Activated naive CD8-positive, alpha-beta T cell treated with anti-CD3 and anti-CD28 coated beads, Interleukin-2, amount 10 ng/mL, durations not matched to agents 7 days and 5 days (primary cell): ENCODE measurements at regions not wholly inside any gene's neighbourhood (a gene's known extent, or its start where the extent isn't known, plus 50 kb on each side); places are given as distances from the start of the nearest gene placed in this dataset.

Experiments used
- ATAC-seq: fragments of 150-1000 bp; cut with Tn5 transposase; one replicate; pipeline ENCODE4 v1.10.0; 2021; ENCODE audit warnings: low read depth, moderate library complexity
- POLR2A ChIA-PET: fragments of 350-600 bp; sonication (Branson Sonifier 250); formaldehyde crosslinking; loops from one replicate; lab custom pipeline; 2021; ENCODE audit warnings: antibody characterized with exemption; lab: Charles Lee
- DNase-seq: peaks from one replicate; pipeline ENCODE4 v3.0.0; 2021
- H3K27ac Mint-ChIP-seq: one replicate; pipeline ENCODE4 v1.8.0; 2022; ENCODE audit warnings: mild to moderate bottlenecking, mixed read lengths
- H3K27me3 Mint-ChIP-seq: one replicate; pipeline ENCODE4 v1.8.0; 2022; ENCODE audit warnings: mild to moderate bottlenecking, moderate library complexity, mixed read lengths
- H3K36me3 Mint-ChIP-seq: one replicate; pipeline ENCODE4 v1.8.0; 2021; ENCODE audit warnings: mild to moderate bottlenecking, mixed read lengths
- H3K4me1 Mint-ChIP-seq: one replicate; pipeline ENCODE4 v1.8.0; 2021; ENCODE audit warnings: mixed read lengths
- H3K4me3 Mint-ChIP-seq: one replicate; pipeline ENCODE4 v1.8.0; 2022; ENCODE audit warnings: mild to moderate bottlenecking, moderate library complexity, mixed read lengths
- H3K9me3 Mint-ChIP-seq: one replicate; pipeline ENCODE4 v1.8.0; 2021; ENCODE audit warnings: mixed read lengths

DNA sequence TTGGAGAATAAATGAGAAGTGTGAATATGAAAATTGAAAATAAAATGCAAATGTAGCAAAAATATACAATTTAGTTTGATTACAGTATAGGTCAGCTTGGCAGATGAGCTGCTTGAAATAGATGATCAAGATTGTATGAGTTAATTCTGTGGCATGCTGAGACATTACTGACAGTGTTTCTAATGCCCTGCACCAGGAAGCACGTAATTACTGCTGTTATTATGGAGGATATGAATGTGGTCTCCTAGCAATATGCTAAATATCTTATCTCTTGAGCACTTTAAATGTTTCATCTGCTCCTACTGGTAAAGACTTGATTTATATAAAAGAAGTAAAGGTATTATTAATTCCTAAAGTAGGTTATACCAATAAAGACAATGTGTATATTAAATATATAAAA lies 1015.5 kb downstream of the PLOD2 start:
- DNase-seq (no peak), ATAC-seq (no peak)
- Mint-ChIP-seq H3K9me3 (no peaks in the 10 kb centered on the region), H3K27me3 (no peaks in the 10 kb centered on the region), H3K4me1 (no peaks in the 10 kb centered on the region), H3K27ac (no peak overlapping the region), H3K4me3 (no peak overlapping the region), H3K36me3 (no peaks in the 10 kb centered on the region)
- POLR2A ChIA-PET: no interaction called here

DNA sequence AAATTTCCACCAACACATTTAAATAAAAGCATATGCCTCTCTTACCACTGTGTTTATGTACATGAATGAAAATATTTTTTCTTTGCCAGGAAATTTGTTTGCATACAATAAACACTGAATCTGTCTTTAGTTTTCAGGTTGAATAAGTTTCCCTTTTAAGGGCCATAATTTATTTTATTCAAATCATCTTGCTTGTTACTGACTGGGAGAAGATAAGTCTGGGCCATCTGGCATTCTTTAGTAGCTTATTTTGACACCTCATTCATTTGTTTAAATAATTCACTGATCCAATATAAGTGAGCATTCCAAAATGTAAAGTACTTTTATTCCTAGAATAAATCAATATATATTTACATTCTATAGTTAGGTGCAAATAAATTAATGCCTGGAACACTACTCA lies 1001.3 kb downstream of the PLOD2 start:
- POLR2A ChIA-PET: no interaction called here
- no peak overlapping the region for H3K27ac Mint-ChIP-seq
- no peaks in the 10 kb centered on the region for H3K9me3 Mint-ChIP-seq
- ATAC-seq: no peak
- DNase-seq: no peak
- no peak overlapping the region for H3K4me3 Mint-ChIP-seq
- H3K27me3 Mint-ChIP-seq: no peaks in the 10 kb centered on the region
- H3K36me3 Mint-ChIP-seq: no peaks in the 10 kb centered on the region
- H3K4me1 Mint-ChIP-seq: no peaks in the 10 kb centered on the region

DNA sequence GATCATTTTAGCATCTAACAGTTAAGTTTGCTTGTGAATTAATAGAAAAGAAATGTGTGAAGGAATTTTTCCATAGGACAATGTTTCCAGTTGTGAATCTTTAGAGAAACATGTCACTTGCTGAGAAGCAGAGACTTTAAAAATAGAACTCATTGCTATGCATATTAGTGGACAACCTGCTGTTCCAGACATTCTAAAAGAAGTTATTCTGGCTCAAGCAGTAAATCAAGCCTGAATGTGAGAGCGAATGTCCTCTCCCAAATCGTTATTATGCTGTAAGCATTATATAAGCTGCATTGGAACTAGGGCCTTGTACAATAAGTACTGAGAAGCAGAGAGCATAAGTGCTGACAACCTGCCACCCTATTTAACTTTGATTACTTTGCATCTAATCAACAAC lies 990.9 kb downstream of the PLOD2 start:
- POLR2A ChIA-PET: no interaction called here
- no peak overlapping the region for H3K4me3 Mint-ChIP-seq
- H3K27ac Mint-ChIP-seq: no peak overlapping the region
- no peaks in the 10 kb centered on the region for H3K36me3 Mint-ChIP-seq
- H3K27me3 Mint-ChIP-seq: no peaks in the 10 kb centered on the region
- H3K9me3 Mint-ChIP-seq: no peaks in the 10 kb centered on the region
- ATAC-seq (no peak), DNase-seq (no peak)
- H3K4me1 Mint-ChIP-seq: no peaks in the 10 kb centered on the region

DNA sequence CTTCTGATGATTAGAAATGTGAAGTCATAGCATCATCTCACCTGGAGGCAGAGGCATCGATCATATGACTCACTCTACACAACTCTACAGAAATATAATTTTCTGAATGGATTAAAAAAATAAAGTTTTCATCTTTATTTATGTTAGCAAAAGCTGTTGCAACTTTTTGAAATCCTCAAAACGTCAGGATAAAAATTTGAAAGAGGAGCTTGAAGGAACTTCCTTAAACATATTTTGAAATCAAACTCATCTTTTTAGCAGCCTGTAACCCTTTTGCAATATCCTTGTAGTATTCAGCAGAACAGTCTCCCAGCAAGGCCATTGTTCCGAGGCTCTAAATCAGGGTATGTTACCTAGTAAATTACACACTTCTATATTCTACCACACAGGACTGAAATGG lies 985.4 kb downstream of the PLOD2 start:
- ATAC-seq: no peak
- H3K4me1 Mint-ChIP-seq: no peaks in the 10 kb centered on the region
- H3K27ac Mint-ChIP-seq: no peak overlapping the region
- no peaks in the 10 kb centered on the region for H3K36me3 Mint-ChIP-seq
- no peaks in the 10 kb centered on the region for H3K27me3 Mint-ChIP-seq
- H3K4me3 Mint-ChIP-seq: no peak overlapping the region
- POLR2A ChIA-PET: no interaction called here
- DNase-seq: no peak
- no peaks in the 10 kb centered on the region for H3K9me3 Mint-ChIP-seq

DNA sequence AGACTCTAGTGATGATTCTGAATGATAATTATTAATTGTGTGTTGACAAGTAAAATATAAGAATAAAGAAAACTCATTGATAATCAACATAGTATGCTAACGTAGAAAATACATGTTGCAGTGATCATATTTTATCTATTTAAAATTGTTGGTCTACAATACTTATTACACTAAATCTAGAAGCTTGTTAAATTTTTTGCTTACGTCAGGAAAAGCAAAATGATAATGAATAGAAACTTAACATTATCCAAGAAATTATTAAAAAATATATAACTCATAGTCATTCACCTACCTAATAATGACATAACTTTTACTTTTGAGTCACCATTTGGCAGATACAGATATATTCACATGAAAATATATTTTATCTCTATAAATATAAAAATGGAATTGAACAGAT lies 984.1 kb downstream of the PLOD2 start:
- no peak for DNase-seq
- POLR2A ChIA-PET: no interaction called here
- H3K27ac Mint-ChIP-seq: no peak overlapping the region
- no peaks in the 10 kb centered on the region for H3K27me3 Mint-ChIP-seq
- ATAC-seq: no peak
- H3K4me3 Mint-ChIP-seq: no peak overlapping the region
- H3K9me3 Mint-ChIP-seq: no peaks in the 10 kb centered on the region
- H3K36me3 Mint-ChIP-seq: no peaks in the 10 kb centered on the region
- H3K4me1 Mint-ChIP-seq: no peaks in the 10 kb centered on the region

DNA sequence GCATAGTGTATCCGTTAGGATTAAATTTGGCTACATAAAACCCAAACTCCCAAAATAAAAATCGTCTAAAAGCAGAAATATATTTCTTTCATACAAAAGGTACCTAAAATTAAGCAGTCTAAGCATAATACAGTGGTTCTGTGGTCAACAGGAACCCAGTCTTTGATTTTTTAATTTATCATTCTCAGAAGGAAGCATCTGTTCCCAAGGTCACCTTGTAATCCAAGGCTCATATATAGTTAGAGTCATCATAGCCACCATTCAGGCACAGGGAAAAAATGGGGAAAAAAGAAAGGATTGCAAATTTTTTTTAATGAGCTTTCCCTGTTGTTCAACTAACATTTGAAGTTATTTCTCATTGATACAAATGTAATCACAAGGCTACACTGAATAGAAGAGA lies 983.2 kb downstream of the PLOD2 start:
- Mint-ChIP-seq H3K36me3 (no peaks in the 10 kb centered on the region), H3K27me3 (no peaks in the 10 kb centered on the region), H3K9me3 (no peaks in the 10 kb centered on the region), H3K4me1 (no peaks in the 10 kb centered on the region), H3K4me3 (no peak overlapping the region), H3K27ac (no peak overlapping the region)
- ATAC-seq (no peak), DNase-seq (no peak)
- POLR2A ChIA-PET: no interaction called here

DNA sequence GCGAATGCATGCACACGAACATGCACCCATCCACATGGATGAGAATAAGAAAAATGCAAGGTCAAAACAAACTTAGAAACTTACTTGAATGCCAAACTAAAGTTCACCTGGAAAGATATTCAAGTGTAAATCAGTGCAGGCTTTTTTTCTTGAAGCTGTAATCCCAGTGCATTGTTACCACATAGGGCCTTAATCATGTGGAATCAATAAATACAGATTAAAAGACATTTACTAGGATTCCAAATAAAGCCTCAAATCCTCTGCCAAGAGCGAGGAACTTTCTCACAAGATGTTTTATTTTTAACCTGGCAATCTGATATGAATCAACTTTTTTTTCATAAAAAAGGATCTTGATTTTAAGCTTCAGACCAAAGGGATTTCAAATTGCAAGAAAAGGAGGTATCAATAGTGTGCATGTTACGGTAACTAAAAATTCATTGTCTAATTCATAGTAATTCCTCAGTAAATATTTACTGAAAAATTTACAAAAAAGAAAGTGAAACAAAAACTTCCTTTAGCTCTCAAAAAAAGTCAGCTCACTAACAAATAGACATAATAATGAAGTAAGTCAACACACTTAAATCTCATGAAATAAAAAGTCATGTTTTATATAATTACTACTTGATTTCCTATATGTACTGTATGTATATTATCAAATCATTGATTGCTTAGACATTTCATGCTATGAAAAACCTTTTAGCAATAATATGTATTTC lies 978.6 kb downstream of the PLOD2 start:
- H3K36me3 Mint-ChIP-seq: no peaks in the 10 kb centered on the region

DNA sequence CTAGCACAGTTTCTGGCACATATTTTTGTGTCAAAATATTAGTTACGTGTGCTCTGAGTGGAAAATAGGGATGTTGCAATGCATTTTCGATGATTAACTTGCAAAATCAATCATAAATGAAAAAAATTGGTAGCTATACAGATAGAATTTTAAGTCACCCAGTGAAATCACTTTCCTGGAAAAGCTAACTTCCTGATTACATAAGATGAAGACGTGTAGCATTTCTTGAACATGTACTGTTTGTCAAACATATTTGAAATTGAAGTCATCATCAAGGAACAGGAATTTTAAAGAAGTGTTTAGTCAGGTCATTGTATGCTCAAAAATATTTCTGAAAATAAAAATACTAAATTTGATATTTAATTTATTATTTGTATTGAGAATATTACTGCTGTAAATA lies 977.7 kb downstream of the PLOD2 start:
- POLR2A ChIA-PET: no interaction called here
- no peaks in the 10 kb centered on the region for H3K27me3 Mint-ChIP-seq
- ATAC-seq: no peak
- no peak overlapping the region for H3K4me3 Mint-ChIP-seq
- H3K27ac Mint-ChIP-seq: no peak overlapping the region
- no peaks in the 10 kb centered on the region for H3K9me3 Mint-ChIP-seq
- no peaks in the 10 kb centered on the region for H3K36me3 Mint-ChIP-seq
- no peak for DNase-seq
- H3K4me1 Mint-ChIP-seq: no peaks in the 10 kb centered on the region

More for the DNA sequence above, 978.6 kb downstream of the PLOD2 start:
- DNase-seq (no peak), ATAC-seq (no peak)
- Mint-ChIP-seq H3K27me3 (no peaks in the 10 kb centered on the region), H3K9me3 (no peaks in the 10 kb centered on the region), H3K4me1 (no peaks in the 10 kb centered on the region), H3K27ac (no peak overlapping the region), H3K4me3 (no peak overlapping the region)
- POLR2A ChIA-PET: no interaction called here

DNA sequence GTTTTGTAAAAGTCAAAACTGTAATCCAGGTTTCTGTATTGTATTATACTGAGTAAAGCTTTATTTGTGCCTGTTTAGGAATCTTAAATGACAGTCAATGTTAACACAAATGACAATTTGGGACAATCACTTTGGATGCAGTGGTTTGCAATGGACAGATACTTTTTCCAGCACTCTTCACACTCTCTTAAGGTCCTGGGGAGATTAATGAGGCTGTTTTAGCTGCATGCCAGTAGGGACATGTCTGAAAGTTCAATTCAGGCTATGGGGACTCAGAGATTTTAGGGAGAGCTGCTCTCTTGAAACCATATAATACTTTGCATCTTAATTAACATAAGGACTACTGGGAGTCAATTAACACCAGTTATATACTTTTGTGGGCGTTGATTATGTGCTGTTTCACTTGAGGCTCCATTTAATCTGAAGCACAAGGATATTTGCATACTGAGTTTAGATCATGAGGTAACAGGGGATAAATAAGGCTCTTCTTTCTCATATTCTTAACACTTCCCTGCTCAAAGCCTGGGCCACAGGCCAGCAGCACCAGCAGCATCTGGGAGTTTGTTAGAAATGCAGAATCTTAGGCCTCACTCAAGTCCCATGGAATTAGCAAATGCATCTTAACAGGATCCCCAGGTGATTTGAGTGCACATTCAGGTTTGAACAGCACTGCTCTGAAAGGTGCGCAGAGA lies 972.8 kb downstream of the PLOD2 start:
- no peak for ATAC-seq
- Mint-ChIP-seq H3K36me3 (no peaks in the 10 kb centered on the region), H3K4me1 (no peaks in the 10 kb centered on the region), H3K4me3 (no peak overlapping the region), H3K27ac (no peak overlapping the region), H3K9me3 (no peaks in the 10 kb centered on the region), H3K27me3 (no peaks in the 10 kb centered on the region)
- POLR2A ChIA-PET: no interaction called here
- DNase-seq: no peak

DNA sequence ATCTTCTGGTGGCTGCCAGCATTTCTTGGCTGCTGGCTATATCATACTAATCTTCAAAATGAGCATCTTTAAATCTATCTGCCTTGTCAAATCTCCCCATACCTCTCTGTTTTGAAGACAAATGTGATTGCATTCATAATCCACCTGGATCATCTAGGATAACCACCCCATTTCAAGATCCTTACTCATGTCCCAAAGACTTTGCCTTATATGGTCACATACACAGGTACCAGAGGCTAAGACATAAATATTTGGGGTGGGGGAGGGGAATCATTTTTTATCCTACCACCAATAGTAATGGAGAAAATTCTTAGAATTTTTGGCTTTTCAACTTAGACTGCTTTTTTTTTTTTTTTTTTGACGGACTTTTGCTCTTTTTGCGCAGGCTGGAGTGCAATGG lies 970.8 kb downstream of the PLOD2 start:
- H3K36me3 Mint-ChIP-seq: no peaks in the 10 kb centered on the region
- H3K4me1 Mint-ChIP-seq: no peaks in the 10 kb centered on the region
- DNase-seq (no peak), ATAC-seq (no peak)
- no peak overlapping the region for H3K4me3 Mint-ChIP-seq
- H3K9me3 Mint-ChIP-seq: no peaks in the 10 kb centered on the region
- POLR2A ChIA-PET: no interaction called here
- H3K27me3 Mint-ChIP-seq: no peaks in the 10 kb centered on the region
- H3K27ac Mint-ChIP-seq: no peak overlapping the region

DNA sequence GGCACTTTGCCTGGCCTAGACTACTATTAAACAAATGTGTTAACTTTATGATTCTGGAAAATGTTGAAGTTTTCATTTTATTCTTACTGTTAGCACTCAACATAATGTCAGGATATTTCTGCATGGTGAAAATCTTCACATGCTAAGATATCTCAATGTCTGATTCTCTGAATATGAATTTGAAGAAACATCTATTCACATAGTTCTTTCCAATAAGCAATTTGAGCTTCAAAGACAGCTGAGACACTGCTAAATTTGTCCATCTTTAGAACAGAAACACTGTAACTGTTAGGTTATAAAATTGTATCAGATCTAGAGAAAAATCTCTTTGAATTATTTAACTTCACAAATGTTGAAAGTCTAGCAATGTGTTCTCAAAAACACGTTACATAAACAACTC lies 970.2 kb downstream of the PLOD2 start:
- no peak for DNase-seq
- Mint-ChIP-seq H3K4me3 (no peak overlapping the region), H3K4me1 (no peaks in the 10 kb centered on the region), H3K9me3 (no peaks in the 10 kb centered on the region), H3K36me3 (no peaks in the 10 kb centered on the region), H3K27me3 (no peaks in the 10 kb centered on the region), H3K27ac (no peak overlapping the region)
- POLR2A ChIA-PET: no interaction called here
- no peak for ATAC-seq

DNA sequence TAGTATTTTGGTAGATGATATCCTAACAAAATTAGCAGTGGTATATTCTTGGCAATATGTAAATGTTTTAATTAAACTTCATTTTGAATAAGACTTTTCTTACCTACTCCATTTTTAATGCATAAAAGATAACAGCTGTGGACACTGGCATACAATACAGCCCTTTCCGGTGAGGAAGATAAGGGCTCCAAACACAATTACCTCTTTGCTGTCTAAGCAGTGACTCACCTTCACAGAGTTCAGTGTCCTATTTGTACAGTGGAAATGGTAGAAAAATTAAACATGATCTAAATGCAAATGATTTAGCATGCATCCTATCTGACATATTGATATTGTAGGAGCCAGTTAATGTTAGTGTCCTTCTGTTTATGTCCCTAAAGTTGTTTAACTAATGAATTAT lies 969.4 kb downstream of the PLOD2 start:
- ATAC-seq: no peak
- POLR2A ChIA-PET: no interaction called here
- Mint-ChIP-seq H3K27ac (no peak overlapping the region), H3K36me3 (no peaks in the 10 kb centered on the region), H3K27me3 (no peaks in the 10 kb centered on the region), H3K4me1 (no peaks in the 10 kb centered on the region), H3K9me3 (peaks cover under 1% of the 10 kb centered on the region), H3K4me3 (no peak overlapping the region)
- no peak for DNase-seq

DNA sequence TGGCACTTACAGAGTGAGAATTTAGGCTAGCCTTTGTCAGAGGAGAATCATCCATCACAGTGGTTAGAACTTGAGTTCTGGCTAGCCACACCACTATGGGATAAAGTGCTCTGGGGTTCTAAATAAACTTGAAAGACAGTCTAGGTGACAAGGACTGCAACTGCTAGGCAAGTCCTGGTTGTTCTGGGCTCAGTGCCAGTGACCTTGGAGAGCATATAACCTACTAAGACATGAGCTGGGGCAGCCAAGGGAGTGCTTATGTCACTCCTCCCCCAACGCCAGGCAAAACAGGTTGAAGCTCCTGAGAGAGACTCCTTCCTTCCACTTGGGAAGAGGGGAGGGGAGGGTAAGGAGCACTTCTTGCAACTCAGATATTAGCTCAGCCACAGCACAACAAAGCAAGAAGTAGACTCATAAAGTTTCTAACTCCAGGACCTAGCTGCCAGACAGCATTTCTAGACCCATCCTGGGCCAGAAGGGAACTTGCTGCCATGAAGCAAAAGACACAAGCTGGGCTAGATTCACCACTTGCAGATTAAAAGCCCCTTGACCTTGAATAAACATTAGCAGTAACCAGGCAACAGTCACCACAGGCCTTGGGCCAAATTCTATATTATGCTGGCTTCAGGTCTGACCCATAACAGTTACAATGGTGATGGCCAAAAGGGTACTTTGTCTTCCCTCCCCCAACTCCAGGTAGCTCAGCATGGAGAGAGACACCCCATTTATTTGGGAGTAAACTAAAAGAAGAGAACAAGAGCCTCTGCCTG lies 963.7 kb downstream of the PLOD2 start:
- DNase-seq (no peak), ATAC-seq (no peak)
- POLR2A ChIA-PET: no interaction called here
- H3K4me1 Mint-ChIP-seq: no peaks in the 10 kb centered on the region
- H3K9me3 Mint-ChIP-seq: peaks cover 3% of the 10 kb centered on the region
- no peaks in the 10 kb centered on the region for H3K27me3 Mint-ChIP-seq
- no peak overlapping the region for H3K27ac Mint-ChIP-seq
- no peaks in the 10 kb centered on the region for H3K36me3 Mint-ChIP-seq
- H3K4me3 Mint-ChIP-seq: no peak overlapping the region

DNA sequence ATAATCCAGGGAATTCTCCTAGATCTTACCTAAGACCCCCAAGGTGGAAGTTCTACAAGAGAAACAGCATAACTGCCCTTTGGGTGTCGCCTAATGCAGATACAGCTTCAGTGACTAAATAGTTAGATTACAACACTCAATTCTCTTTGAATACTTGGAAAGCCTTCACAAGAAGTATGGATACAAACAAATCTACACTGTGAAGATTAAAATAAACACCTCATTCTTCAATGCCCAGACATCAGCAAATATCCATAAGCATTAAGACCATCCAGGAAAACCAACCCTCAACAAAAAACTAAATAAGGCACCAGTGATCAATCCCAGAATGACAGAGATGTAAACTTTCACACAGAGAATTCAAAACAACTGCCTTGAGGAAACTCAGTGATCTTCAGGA lies 963.2 kb downstream of the PLOD2 start:
- Mint-ChIP-seq H3K9me3 (peaks cover 3% of the 10 kb centered on the region), H3K36me3 (no peaks in the 10 kb centered on the region), H3K27ac (no peak overlapping the region), H3K27me3 (no peaks in the 10 kb centered on the region), H3K4me3 (no peak overlapping the region), H3K4me1 (no peaks in the 10 kb centered on the region)
- POLR2A ChIA-PET: no interaction called here
- DNase-seq (no peak), ATAC-seq (no peak)
